ENCODE measurements at regions not wholly inside any gene's neighbourhood (a gene's known extent, or its start where the extent isn't known, plus 50 kb on each side); places are given as distances from the start of the nearest gene placed in this dataset.

DNA sequence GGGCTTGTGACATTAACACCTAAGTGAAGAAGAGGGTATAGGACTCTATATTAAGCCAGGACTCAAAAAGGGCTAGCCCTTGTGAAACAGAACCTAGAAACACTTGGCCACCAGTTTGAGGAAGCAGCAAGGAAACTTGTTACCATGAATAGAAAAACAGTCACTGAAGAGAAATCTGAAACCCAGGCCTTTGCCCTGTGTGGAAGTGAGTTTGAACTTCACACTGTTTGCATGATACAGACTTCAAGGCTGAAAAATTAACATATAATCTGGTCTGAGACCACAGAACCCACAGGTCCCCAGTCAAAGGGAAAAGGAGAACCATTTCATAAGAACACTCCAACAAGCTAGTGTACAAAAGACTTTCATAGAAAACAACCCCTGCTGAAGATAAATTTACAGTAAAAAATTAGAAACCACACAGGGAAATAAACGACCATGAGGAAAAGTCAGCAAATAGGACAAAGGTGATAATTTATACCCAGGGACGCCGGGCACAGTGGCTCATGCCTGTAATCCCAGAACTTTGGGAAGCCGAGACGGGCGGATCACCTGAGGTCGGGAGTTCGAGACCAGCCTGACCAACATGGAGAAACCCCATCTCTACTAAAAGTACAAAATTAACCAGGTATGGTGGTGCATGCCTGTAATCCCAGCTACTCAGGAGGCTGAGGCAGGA is 76.1 kb downstream of the SKIDA1 start:
- TF ChIP-seq CEBPB (IDR thresholded peaks at IDR 0.05) (no peak), EGR1 (IDR thresholded peaks at IDR 0.05) (no peak), ZBTB7A (IDR thresholded peaks at IDR 0.05; ENCODE audit: low read depth) (no peak), TCF12 (IDR thresholded peaks at IDR 0.05; ENCODE audit: low read depth) (no peak), REST (IDR thresholded peaks at IDR 0.05; ENCODE audit: low read depth) (no peak), EP300 (IDR thresholded peaks at IDR 0.05; ENCODE audit: borderline replicate concordance) (no peak), TEAD4 (IDR thresholded peaks at IDR 0.05) (no peak)
- TF ChIP-seq, protein P1, sequence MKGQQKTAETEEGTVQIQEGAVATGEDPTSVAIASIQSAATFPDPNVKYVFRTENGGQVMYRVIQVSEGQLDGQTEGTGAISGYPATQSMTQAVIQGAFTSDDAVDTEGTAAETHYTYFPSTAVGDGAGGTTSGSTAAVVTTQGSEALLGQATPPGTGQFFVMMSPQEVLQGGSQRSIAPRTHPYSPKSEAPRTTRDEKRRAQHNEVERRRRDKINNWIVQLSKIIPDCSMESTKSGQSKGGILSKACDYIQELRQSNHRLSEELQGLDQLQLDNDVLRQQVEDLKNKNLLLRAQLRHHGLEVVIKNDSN (IDR thresholded peaks at IDR 0.05), result no peak

DNA sequence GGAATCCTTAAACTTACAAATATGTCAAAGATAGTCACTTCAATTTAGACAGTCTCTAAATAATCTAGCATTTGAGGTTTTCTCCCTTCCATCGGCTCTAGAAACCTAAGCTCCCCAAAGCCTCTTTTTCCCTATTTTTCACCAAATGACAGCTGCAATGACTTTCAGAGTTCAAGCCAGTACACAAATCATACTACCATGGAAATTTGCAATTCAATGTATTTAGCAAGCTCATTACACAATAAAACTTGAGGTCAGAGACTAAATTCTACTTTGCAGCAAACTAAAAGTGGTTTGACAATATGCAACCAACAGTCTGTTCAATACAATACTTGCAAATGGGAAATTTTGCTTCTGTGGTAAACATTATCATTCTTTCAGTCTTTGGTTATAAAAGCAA is 80.3 kb downstream of the SKIDA1 start:
- TF ChIP-seq, protein P2, sequence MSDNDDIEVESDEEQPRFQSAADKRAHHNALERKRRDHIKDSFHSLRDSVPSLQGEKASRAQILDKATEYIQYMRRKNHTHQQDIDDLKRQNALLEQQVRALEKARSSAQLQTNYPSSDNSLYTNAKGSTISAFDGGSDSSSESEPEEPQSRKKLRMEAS (IDR thresholded peaks at IDR 0.05), result no peak
- TF ChIP-seq FOXM1 (IDR thresholded peaks at IDR 0.05; ENCODE audit: borderline replicate concordance, low read depth) (no peak), RAD21 (IDR thresholded peaks at IDR 0.05; ENCODE audit: low read depth) (no peak), EP300 (IDR thresholded peaks at IDR 0.05; ENCODE audit: borderline replicate concordance) (no peak), CREB1 (IDR thresholded peaks at IDR 0.05; ENCODE audit: low read depth) (no peak), YY1 (IDR thresholded peaks at IDR 0.05; ENCODE audit: low read depth) (no peak), REST (IDR thresholded peaks at IDR 0.05; ENCODE audit: low read depth) (no peak), TAF1 (IDR thresholded peaks at IDR 0.05; ENCODE audit: low read depth) (no peak), TCF12 (IDR thresholded peaks at IDR 0.05; ENCODE audit: low read depth) (no peak), EGR1 (IDR thresholded peaks at IDR 0.05) (no peak)
- TF ChIP-seq, protein P1 (IDR thresholded peaks at IDR 0.05), result no peak

- TF ChIP-seq YY1 (IDR thresholded peaks at IDR 0.05; ENCODE audit: low read depth) (no peak), EP300 (IDR thresholded peaks at IDR 0.05; ENCODE audit: borderline replicate concordance) (no peak), TAF1 (IDR thresholded peaks at IDR 0.05; ENCODE audit: low read depth) (no peak), REST (IDR thresholded peaks at IDR 0.05; ENCODE audit: low read depth) (no peak)
These were observed 83.9 kb downstream of the SKIDA1 start for GRCh38 chr10:21441625-21442024.

GRCh38 chr10:21437770-21438382 is 87.6 kb downstream of the SKIDA1 start:
- TF ChIP-seq FOXM1 (IDR thresholded peaks at IDR 0.05; ENCODE audit: borderline replicate concordance, low read depth), result no peak
- TF ChIP-seq EGR1 (IDR thresholded peaks at IDR 0.05), result no peak
- peak; percentile 48; the same call in 1 of the 2 replicates for TF ChIP-seq NFIC (IDR thresholded peaks at IDR 0.05)

DNA sequence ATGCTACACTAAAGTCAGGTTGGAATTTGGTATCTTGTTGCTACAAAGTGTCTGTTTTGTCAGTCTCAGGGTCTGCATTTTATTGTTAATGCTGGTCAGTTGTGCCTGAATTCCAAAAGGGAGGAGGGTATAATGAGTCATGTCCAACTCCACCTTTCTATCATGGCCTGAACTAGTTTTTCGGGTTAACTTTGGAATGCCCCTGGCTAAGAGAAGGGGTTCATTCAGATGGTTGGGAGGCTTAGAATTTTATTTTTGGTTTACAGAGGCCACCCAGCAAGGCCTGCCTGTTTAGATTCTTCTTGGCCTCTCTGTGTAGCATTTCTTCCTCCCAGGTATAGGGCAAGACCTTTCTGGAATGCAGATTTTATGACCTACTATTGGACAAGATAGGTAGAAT is 93.2 kb downstream of the SKIDA1 start:
- no peak for TF ChIP-seq YY1 (IDR thresholded peaks at IDR 0.05; ENCODE audit: low read depth)
- no peak for TF ChIP-seq NFIC (IDR thresholded peaks at IDR 0.05)
- TF ChIP-seq FOXM1 (IDR thresholded peaks at IDR 0.05; ENCODE audit: borderline replicate concordance, low read depth), result no peak
- no peak for TF ChIP-seq TEAD4 (IDR thresholded peaks at IDR 0.05)
- no peak for TF ChIP-seq RAD21 (IDR thresholded peaks at IDR 0.05; ENCODE audit: low read depth)
- no peak for TF ChIP-seq EGR1 (IDR thresholded peaks at IDR 0.05)
- TF ChIP-seq, protein P1 (IDR thresholded peaks at IDR 0.05), result no peak
- no peak for TF ChIP-seq EP300 (IDR thresholded peaks at IDR 0.05; ENCODE audit: borderline replicate concordance)
- TF ChIP-seq, protein P2 (IDR thresholded peaks at IDR 0.05), result no peak
- TF ChIP-seq TAF1 (IDR thresholded peaks at IDR 0.05; ENCODE audit: low read depth), result no peak
- no peak for TF ChIP-seq CEBPB (IDR thresholded peaks at IDR 0.05)
- TF ChIP-seq CREB1 (IDR thresholded peaks at IDR 0.05; ENCODE audit: low read depth), result no peak
- no peak for TF ChIP-seq TCF12 (IDR thresholded peaks at IDR 0.05; ENCODE audit: low read depth)
- TF ChIP-seq ZBTB7A (IDR thresholded peaks at IDR 0.05; ENCODE audit: low read depth), result no peak
- no peak for TF ChIP-seq REST (IDR thresholded peaks at IDR 0.05; ENCODE audit: low read depth)

Measured in Ishikawa (cell line).